ENCODE measurements at regions not wholly inside any gene's neighbourhood (a gene's known extent, or its start where the extent isn't known, plus 50 kb on each side); places are given as distances from the start of the nearest gene placed in this dataset.

GRCh38 chr10:25869067-25869591, 64.9 kb upstream of the MYO3A start:
- TF ChIP-seq CTCF (IDR thresholded peaks at IDR 0.05), result no peak
- no peak for TF ChIP-seq POLR2A (IDR thresholded peaks at IDR 0.05)
